SK-N-SH (cell line): ENCODE measurements at regions not wholly inside any gene's neighbourhood (a gene's known extent, or its start where the extent isn't known, plus 50 kb on each side); places are given as distances from the start of the nearest gene placed in this dataset.

Experiments
- CHD2 ChIP-seq: fragments of 150-350 bp; IDR thresholded peaks from 2 replicates; pipeline ENCODE4 v1.6.1; 2018; ENCODE audit warnings: low read length; ENCODE audit not compliant: partially characterized antibody
- CTCF ChIP-seq: fragments of 200-600 bp; sonication (generic); IDR thresholded peaks from 2 replicates; pipeline ENCODE4 v1.6.1; 2017; ENCODE audit warnings: antibody characterized with exemption, mild to moderate bottlenecking, moderate library complexity
- EZH2phosphoT487 ChIP-seq: fragments of 200-600 bp; sonication (generic); IDR thresholded peaks from 2 replicates; pipeline ENCODE4 v1.6.1; 2017; ENCODE audit warnings: low read depth, mixed run types, mild to moderate bottlenecking, antibody characterized with exemption, moderate library complexity, borderline replicate concordance
- MEF2A ChIP-seq: IDR thresholded peaks from 2 replicates; pipeline ENCODE4 v1.4.0; 2012; ENCODE audit warnings: low read depth, borderline replicate concordance
- MXI1 ChIP-seq: IDR thresholded peaks from 2 replicates; pipeline ENCODE4 v1.6.1; 2012; ENCODE audit warnings: mild to moderate bottlenecking, low read depth, low read length, improper control_type of control experiment
- POLR2AphosphoS5 ChIP-seq: IDR thresholded peaks from 2 replicates; pipeline ENCODE4 v1.6.1; 2012; ENCODE audit warnings: low read depth, low read length
- TAF1 ChIP-seq: IDR thresholded peaks from 2 replicates; pipeline ENCODE4 v1.6.1; 2012; ENCODE audit warnings: low read depth, mild to moderate bottlenecking, low read length, moderate library complexity, borderline replicate concordance
- TEAD4 ChIP-seq: IDR thresholded peaks from 2 replicates; pipeline ENCODE4 v1.4.0; 2012; ENCODE audit warnings: mild to moderate bottlenecking, borderline replicate concordance; ENCODE audit not compliant: insufficient read depth

GRCh38 chr10:64329510-64329909 lies 808.3 kb downstream of the REEP3 start:
- TF ChIP-seq POLR2AphosphoS5 (no peak), MXI1 (no peak), CTCF (no peak), EZH2phosphoT487 (no peak), TAF1 (no peak), MEF2A (no peak), CHD2 (no peak), TEAD4 (no peak)
